ENCODE measurements at regions not wholly inside any gene's neighbourhood (a gene's known extent, or its start where the extent isn't known, plus 50 kb on each side); places are given as distances from the start of the nearest gene placed in this dataset.
"Not testable (repeated sequence)": the region's sequence is repeated elsewhere in the genome, so short reads cannot be mapped to it uniquely, and the experiment has no call there.

DNA sequence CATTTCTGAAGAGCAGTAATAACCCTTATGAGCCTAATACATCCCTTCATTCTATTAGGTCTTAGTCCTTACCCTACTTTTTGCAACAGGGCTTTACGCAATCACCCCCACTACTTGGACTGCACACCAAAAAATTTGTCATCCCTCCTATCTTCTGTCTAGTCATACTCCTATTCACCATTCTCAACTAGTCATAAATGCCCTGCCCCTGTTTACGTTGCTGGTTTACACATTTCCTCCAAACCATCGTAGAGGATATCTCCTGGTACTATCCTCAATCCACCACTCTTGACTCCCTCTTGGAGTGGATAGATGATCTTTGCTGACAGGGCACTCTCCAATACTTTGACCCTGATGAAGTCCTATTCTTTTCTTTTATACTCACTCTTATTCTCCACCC is 98.2 kb upstream of the CCNG1 start:
- TF ChIP-seq, protein P1, sequence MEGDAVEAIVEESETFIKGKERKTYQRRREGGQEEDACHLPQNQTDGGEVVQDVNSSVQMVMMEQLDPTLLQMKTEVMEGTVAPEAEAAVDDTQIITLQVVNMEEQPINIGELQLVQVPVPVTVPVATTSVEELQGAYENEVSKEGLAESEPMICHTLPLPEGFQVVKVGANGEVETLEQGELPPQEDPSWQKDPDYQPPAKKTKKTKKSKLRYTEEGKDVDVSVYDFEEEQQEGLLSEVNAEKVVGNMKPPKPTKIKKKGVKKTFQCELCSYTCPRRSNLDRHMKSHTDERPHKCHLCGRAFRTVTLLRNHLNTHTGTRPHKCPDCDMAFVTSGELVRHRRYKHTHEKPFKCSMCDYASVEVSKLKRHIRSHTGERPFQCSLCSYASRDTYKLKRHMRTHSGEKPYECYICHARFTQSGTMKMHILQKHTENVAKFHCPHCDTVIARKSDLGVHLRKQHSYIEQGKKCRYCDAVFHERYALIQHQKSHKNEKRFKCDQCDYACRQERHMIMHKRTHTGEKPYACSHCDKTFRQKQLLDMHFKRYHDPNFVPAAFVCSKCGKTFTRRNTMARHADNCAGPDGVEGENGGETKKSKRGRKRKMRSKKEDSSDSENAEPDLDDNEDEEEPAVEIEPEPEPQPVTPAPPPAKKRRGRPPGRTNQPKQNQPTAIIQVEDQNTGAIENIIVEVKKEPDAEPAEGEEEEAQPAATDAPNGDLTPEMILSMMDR (IDR thresholded peaks at IDR 0.05), result no peak

DNA sequence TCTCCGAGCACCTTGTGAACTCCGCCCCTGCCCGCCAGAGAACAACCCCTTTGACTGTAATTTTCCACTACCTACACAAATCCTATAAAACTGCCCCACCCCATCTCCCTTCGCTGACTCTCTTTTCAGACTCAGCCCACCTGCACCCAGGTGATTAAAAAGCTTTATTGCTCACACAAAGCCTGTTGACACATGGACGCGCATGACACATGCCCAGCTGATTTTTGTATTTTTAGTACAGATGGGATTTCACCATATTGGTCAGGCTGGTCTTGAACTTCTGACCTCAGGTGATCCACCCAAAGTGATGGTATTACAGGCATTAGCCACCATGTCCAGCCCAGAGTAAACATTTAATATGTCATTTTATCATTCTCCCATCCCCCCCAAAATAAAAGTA is 97.0 kb upstream of the CCNG1 start:
- DNase-seq (ENCODE audit: low spot score); H3K4me1 ChIP-seq; H3K4me3 ChIP-seq; H3K36me3 ChIP-seq; H3K27me3 ChIP-seq; H3K27ac ChIP-seq; H3K9me3 ChIP-seq: not testable (repeated sequence)

More for the DNA sequence above, 98.2 kb upstream of the CCNG1 start:
- no peak overlapping the region for H3K4me3 ChIP-seq
- H3K27me3 ChIP-seq, result no peaks in the 10 kb centered on the region
- no peak overlapping the region for H3K27ac ChIP-seq
- no peaks in the 10 kb centered on the region for H3K36me3 ChIP-seq
- no peaks in the 10 kb centered on the region for H3K4me1 ChIP-seq
- no peaks in the 10 kb centered on the region for H3K9me3 ChIP-seq
- no peak for DNase-seq (ENCODE audit: low spot score)

DNA sequence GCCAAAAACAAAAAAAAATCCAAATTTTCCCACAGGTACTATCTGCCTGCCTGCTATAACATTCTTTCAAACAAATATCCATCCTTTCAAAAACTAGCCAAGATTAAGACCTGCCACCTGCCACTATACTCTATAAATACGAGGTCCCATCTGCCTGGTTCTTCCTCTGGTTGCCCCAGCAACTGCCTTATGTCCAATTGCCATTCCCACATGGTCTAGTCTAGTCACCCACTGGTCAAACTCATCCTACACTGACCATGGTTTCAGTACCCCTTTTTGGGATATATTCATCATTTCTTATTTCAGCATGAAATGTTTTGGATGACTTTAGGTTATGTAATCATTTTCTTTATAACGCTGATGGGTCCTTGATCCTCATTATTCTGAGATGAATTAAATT is 95.1 kb upstream of the CCNG1 start:
- TF ChIP-seq, protein P1 (IDR thresholded peaks at IDR 0.05), result no peak
- H3K36me3 ChIP-seq, result no peaks in the 10 kb centered on the region
- DNase-seq (ENCODE audit: low spot score), result no peak
- no peaks in the 10 kb centered on the region for H3K27me3 ChIP-seq
- no peak overlapping the region for H3K4me3 ChIP-seq
- no peaks in the 10 kb centered on the region for H3K4me1 ChIP-seq
- H3K9me3 ChIP-seq, result no peaks in the 10 kb centered on the region
- H3K27ac ChIP-seq, result no peak overlapping the region

DNA sequence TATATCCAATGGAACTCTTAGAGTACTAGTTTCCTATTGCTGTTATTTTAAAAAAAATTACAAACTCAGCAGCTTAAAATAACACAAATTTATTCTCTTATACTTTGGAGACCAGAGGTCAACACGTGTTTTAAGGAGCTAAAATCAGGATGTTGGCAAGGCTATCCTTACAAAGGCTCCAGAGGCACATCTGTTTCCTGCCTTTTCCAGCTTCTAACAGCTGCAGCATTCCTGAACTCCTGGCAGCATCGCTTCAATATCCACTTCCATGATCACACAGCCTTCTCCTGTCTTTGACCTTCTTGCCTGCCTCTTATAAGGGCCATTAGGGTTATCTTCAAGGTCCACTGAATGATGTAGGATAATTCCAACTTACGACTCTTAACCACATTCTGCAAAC is 92.2 kb upstream of the CCNG1 start:
- no peak overlapping the region for H3K27ac ChIP-seq
- no peaks in the 10 kb centered on the region for H3K36me3 ChIP-seq
- no peak for DNase-seq (ENCODE audit: low spot score)
- no peaks in the 10 kb centered on the region for H3K9me3 ChIP-seq
- no peaks in the 10 kb centered on the region for H3K4me1 ChIP-seq
- H3K27me3 ChIP-seq, result no peaks in the 10 kb centered on the region
- no peak overlapping the region for H3K4me3 ChIP-seq
- TF ChIP-seq, protein P1 (IDR thresholded peaks at IDR 0.05), result no peak

DNA sequence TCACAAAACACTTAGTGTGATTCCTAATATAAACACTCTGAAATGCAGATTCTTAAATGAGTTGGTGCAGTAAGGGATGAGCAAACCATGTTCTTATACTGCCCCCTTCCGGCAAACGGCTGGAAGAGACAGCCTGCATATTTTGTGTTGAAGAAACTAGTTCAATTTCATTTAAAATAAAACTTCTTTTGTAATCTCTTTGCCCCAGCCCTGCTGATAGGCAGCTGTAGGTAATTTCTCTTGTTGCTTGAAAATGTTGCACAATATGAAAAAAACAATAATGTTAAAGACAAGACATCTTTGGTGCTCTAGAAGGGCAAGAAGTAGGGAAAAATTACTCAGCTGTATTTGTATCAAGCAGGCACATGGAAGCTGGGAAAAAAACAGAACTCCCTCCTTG is 89.7 kb upstream of the CCNG1 start:
- H3K9me3 ChIP-seq, result no peaks in the 10 kb centered on the region
- DNase-seq (ENCODE audit: low spot score), result no peak
- H3K27me3 ChIP-seq, result no peaks in the 10 kb centered on the region
- TF ChIP-seq, protein P1 (IDR thresholded peaks at IDR 0.05), result peak; percentile 63 to 81
- no peak overlapping the region for H3K27ac ChIP-seq
- no peak overlapping the region for H3K4me3 ChIP-seq
- H3K4me1 ChIP-seq, result no peaks in the 10 kb centered on the region
- H3K36me3 ChIP-seq, result no peaks in the 10 kb centered on the region

DNA sequence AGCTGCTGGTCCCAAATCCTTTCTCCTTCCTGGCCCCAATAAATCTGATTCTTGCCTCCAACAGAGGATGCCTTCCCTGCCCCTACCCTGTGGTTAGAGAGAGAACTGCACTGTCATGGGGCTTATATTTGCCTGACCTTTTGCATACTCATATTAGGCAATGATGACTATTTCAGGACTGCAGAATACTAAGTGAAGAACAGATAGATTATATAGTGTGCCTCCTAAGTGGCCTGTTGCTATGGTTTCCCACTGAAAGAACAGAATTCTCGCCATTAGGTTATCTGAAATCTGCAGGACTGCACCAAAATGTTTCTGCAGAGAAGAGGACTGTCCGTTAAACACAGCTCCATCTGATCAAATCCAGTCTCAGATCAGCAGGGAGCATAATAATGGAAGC is 87.3 kb upstream of the CCNG1 start:
- no peaks in the 10 kb centered on the region for H3K27me3 ChIP-seq
- TF ChIP-seq, protein P1 (IDR thresholded peaks at IDR 0.05), result no peak
- H3K27ac ChIP-seq, result no peak overlapping the region
- DNase-seq (ENCODE audit: low spot score), result no peak
- H3K4me3 ChIP-seq, result no peak overlapping the region
- H3K36me3 ChIP-seq, result no peaks in the 10 kb centered on the region
- H3K4me1 ChIP-seq, result no peaks in the 10 kb centered on the region
- H3K9me3 ChIP-seq, result no peaks in the 10 kb centered on the region
